Mesendoderm (in vitro differentiated cells): ENCODE measurements at regions not wholly inside any gene's neighbourhood (a gene's known extent, or its start where the extent isn't known, plus 50 kb on each side); places are given as distances from the start of the nearest gene placed in this dataset.

Experiments
- DNase-seq: peaks from one replicate; pipeline ENCODE4 v3.0.0; 2013
- H2AK5ac ChIP-seq: 2 replicates; pipeline ENCODE4 v1.6.1; 2013; ENCODE audit warnings: low read length, inconsistent platforms
- H2BK120ac ChIP-seq: 2 replicates; pipeline ENCODE4 v1.6.1; 2013; ENCODE audit warnings: low read depth, mild to moderate bottlenecking, low read length, moderate library complexity, mixed read lengths
- H2BK15ac ChIP-seq: replicated peaks from 2 replicates; pipeline ENCODE4 v1.6.1; 2013; ENCODE audit warnings: low read depth, mild to moderate bottlenecking, moderate library complexity
- H2BK5ac ChIP-seq: 2 replicates; pipeline ENCODE4 v1.6.1; 2013; ENCODE audit warnings: low read length, inconsistent platforms
- H3K18ac ChIP-seq: 2 replicates; pipeline ENCODE4 v1.6.1; 2013; ENCODE audit warnings: mild to moderate bottlenecking, low read length, mixed read lengths
- H3K23ac ChIP-seq: one replicate; pipeline ENCODE4 v1.6.1; 2013; ENCODE audit warnings: low read length
- H3K27ac ChIP-seq: 2 replicates; pipeline ENCODE4 v1.5.1; 2013; ENCODE audit warnings: low read depth, mild to moderate bottlenecking, inconsistent platforms, low read length, moderate library complexity
- H3K27me3 ChIP-seq: 2 replicates; pipeline ENCODE4 v1.6.1; 2013; ENCODE audit warnings: low read length, control low read depth, mild to moderate bottlenecking, inconsistent platforms; ENCODE audit not compliant: insufficient read depth, poor library complexity
- H3K36me3 ChIP-seq: 2 replicates; pipeline ENCODE4 v1.6.1; 2013; ENCODE audit warnings: low read length, inconsistent platforms; ENCODE audit not compliant: control insufficient read depth, insufficient read depth
- H3K4ac ChIP-seq: one replicate; pipeline ENCODE4 v1.6.1; 2013; ENCODE audit warnings: low read depth, mild to moderate bottlenecking, low read length, moderate library complexity
- H3K4me1 ChIP-seq: 2 replicates; pipeline ENCODE4 v1.6.1; 2013; ENCODE audit warnings: low read depth, low read length, inconsistent platforms; ENCODE audit not compliant: control insufficient read depth
- H3K4me2 ChIP-seq: 2 replicates; pipeline ENCODE4 v1.6.1; 2013; ENCODE audit warnings: low read length
- H3K4me3 ChIP-seq: 2 replicates; pipeline ENCODE4 v1.5.1; 2013; ENCODE audit warnings: mild to moderate bottlenecking, low read length
- H3K56ac ChIP-seq: one replicate; pipeline ENCODE4 v1.6.1; 2013; ENCODE audit warnings: low read length
- H3K79me1 ChIP-seq: 2 replicates; pipeline ENCODE4 v1.6.1; 2013; ENCODE audit warnings: low read length, inconsistent platforms
- H3K79me2 ChIP-seq: 2 replicates; pipeline ENCODE4 v1.6.1; 2013; ENCODE audit warnings: mild to moderate bottlenecking, low read length; ENCODE audit not compliant: control insufficient read depth, insufficient read depth
- H3K9ac ChIP-seq: 2 replicates; pipeline ENCODE4 v1.6.1; 2013; ENCODE audit warnings: low read length, inconsistent platforms
- H4K5ac ChIP-seq: one replicate; pipeline ENCODE4 v1.6.1; 2013; ENCODE audit warnings: low read length
- H4K8ac ChIP-seq: one replicate; pipeline ENCODE4 v1.6.1; 2013; ENCODE audit warnings: low read depth, mild to moderate bottlenecking, control low read depth, low read length, moderate library complexity
- WGBS: extraction: QIAGEN DNeasy Blood & Tissue Kit; methylation state at CpG from one replicate; pipeline ENCODE4 v1.1.7; 2013; ENCODE audit warnings: low lambda C conversion rate, missing lambda C conversion rate; ENCODE audit not compliant: insufficient coverage; ENCODE audit errors: extremely low coverage; 5-methylcytosine and 5-hydroxymethylcytosine counted together

DNA sequence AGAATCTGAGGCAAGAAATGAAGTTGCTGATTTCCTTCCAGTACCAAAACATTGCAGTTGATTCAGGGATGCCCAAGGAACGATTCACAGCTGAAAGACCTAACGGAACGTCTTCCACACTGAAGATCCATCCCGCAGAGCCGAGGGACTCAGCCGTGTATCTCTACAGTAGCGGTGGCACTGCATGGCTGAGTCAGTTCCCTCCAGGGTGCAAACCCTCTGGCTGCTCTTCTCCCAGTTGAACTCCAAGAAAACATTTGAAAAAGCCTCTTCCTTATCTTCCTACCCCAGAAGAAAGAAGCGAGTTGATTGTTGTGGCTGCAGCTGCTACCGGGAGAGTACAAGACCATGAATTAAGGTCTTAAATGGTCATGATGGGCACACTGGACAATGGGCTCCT is 147.1 kb upstream of the PRSS1 start:
- Histone ChIP-seq H3K4ac (no peak overlapping the region), H2AK5ac (no peak overlapping the region), H3K9ac (no peak overlapping the region), H3K23ac (no peak overlapping the region), H3K56ac (no peak overlapping the region), H2BK5ac (no peak overlapping the region), H4K8ac (no peak overlapping the region), H3K27me3 (no peaks in the 10 kb centered on the region), H3K4me3 (no peak overlapping the region), H3K4me2 (no peak overlapping the region), H2BK15ac (no peak overlapping the region), H3K4me1 (no peaks in the 10 kb centered on the region), H3K79me1 (no peaks in the 10 kb centered on the region), H2BK120ac (no peak overlapping the region), H4K5ac (no peak overlapping the region), H3K36me3 (no peaks in the 10 kb centered on the region), H3K27ac (no peak overlapping the region), H3K79me2 (no peaks in the 10 kb centered on the region), H3K18ac (no peak overlapping the region)
- DNase-seq: no peak
- no CpG with 5 or more reads among the region's 9 CpGs for WGBS

DNA sequence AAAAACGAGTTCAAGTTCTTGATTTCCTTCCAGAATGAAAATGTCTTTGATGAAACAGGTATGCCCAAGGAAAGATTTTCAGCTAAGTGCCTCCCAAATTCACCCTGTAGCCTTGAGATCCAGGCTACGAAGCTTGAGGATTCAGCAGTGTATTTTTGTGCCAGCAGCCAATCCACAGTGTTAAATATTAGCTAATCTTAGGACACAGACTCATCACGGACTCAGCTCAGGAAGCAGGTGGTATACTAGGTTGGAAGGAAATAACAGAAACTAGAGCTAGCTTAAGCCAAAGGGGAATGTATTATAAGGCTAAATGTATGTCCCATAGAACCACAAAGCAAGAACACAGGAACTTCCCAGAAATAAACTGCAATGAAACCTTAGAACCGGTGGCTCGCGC is 151.0 kb upstream of the PRSS1 start:
- H2AK5ac ChIP-seq: no peak overlapping the region
- WGBS: no CpG with 5 or more reads among the region's 6 CpGs

DNA sequence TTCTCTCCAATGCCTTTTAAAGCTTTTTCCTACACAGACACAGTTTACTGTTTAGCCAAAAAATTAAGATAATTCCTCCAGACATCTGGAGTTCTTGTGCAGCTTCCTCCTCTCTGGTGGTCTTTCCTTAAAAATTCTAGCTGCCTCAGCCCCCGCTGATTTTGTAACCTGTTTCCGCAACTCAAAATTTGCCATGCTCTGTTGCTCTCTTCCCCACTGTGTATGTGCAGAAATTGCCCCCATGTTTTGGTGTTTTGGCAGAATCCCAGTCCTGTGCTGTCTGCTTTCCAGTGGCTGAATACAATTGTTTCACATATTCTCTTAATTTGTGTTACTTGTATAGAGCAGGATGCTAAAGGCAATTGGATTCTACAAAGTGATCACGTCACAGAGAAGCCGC is 151.7 kb upstream of the PRSS1 start:
- no CpG with 5 or more reads among the region's 4 CpGs for WGBS

More for the DNA sequence above, 151.0 kb upstream of the PRSS1 start:
- no peak overlapping the region for H4K8ac ChIP-seq
- no peak overlapping the region for H3K18ac ChIP-seq
- H3K4me1 ChIP-seq: no peaks in the 10 kb centered on the region
- no peak overlapping the region for H3K23ac ChIP-seq
- H3K27me3 ChIP-seq: no peaks in the 10 kb centered on the region
- no peak for DNase-seq
- no peak overlapping the region for H3K27ac ChIP-seq
- H2BK5ac ChIP-seq: no peak overlapping the region
- no peaks in the 10 kb centered on the region for H3K79me2 ChIP-seq
- H4K5ac ChIP-seq: no peak overlapping the region
- no peak overlapping the region for H3K4me2 ChIP-seq
- no peak overlapping the region for H2BK15ac ChIP-seq
- no peak overlapping the region for H3K9ac ChIP-seq
- H3K79me1 ChIP-seq: no peaks in the 10 kb centered on the region
- no peak overlapping the region for H3K56ac ChIP-seq
- no peak overlapping the region for H3K4ac ChIP-seq
- no peaks in the 10 kb centered on the region for H3K36me3 ChIP-seq
- no peak overlapping the region for H2BK120ac ChIP-seq
- H3K4me3 ChIP-seq: no peak overlapping the region

DNA sequence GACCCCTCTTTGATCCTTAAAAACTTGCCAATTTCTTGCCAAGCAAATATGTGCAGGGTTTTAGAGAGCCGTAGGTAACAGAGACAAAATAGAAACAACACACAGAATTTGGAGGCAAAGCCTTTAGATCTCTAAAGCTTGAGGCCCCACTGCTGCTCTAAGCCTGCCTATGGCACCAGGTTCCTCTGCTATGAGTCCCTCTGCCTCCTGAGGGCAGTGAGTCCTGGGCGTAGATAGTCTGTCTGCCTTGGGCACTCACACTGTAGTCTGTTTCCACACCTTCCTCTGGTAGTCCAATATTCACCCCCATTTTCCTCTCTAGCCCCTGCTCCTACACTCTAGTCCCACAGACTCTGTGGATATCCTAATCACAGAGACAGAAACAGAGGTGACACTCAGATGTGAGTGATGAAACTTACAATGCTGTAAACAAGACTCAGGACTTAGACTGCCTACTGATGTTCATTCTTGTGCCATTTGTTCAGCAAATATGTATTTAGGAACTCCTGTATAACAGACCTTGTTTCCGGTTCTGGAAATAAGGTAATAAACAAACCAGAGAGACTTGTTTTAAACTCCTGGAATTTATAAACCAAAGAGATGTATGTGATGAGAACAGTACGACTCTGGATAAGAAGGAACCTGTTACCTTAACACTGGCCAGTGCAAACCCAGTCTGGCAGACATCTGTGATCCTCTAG is 153.3 kb upstream of the PRSS1 start:
- Histone ChIP-seq H2AK5ac (no peak overlapping the region), H3K27ac (no peak overlapping the region), H3K18ac (no peak overlapping the region), H4K5ac (no peak overlapping the region), H3K56ac (no peak overlapping the region), H3K4me2 (no peak overlapping the region), H3K79me2 (no peaks in the 10 kb centered on the region), H2BK5ac (no peak overlapping the region), H2BK120ac (no peak overlapping the region), H3K79me1 (no peaks in the 10 kb centered on the region), H3K36me3 (no peaks in the 10 kb centered on the region), H3K9ac (no peak overlapping the region), H2BK15ac (no peak overlapping the region), H3K27me3 (no peaks in the 10 kb centered on the region), H4K8ac (no peak overlapping the region), H3K4ac (no peak overlapping the region), H3K4me3 (no peak overlapping the region), H3K23ac (no peak overlapping the region), H3K4me1 (no peaks in the 10 kb centered on the region)
- no CpG with 5 or more reads among the region's 4 CpGs for WGBS
- DNase-seq: no peak

More for the DNA sequence above, 151.7 kb upstream of the PRSS1 start:
- Histone ChIP-seq H3K4me2 (no peak overlapping the region), H4K5ac (no peak overlapping the region), H2BK120ac (no peak overlapping the region), H3K18ac (no peak overlapping the region), H3K4me1 (no peaks in the 10 kb centered on the region), H3K56ac (no peak overlapping the region), H2AK5ac (no peak overlapping the region), H4K8ac (no peak overlapping the region), H2BK5ac (no peak overlapping the region), H3K79me1 (no peaks in the 10 kb centered on the region), H3K4me3 (no peak overlapping the region), H3K27ac (no peak overlapping the region), H3K27me3 (no peaks in the 10 kb centered on the region), H3K36me3 (no peaks in the 10 kb centered on the region), H3K9ac (no peak overlapping the region), H3K4ac (no peak overlapping the region), H3K79me2 (no peaks in the 10 kb centered on the region), H3K23ac (no peak overlapping the region), H2BK15ac (no peak overlapping the region)
- DNase-seq: no peak

DNA sequence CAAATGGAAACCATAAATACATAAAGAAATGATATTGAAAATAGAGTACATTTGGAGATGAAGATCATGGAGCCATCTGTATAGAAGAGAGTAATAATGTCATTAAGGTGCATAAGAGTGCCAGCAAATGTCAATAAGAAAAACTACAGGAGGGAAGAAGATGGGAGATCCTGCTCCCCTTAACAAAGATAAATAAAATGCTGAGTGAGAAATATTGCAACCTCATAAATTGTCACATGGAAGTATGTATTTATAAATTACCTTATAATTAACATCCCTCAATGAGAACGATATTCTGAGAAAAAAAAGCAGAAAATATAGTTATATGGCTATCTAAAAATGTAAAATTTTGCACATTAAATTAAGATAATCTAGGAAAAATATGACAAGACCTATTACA is 155.2 kb upstream of the PRSS1 start:
- Histone ChIP-seq H2AK5ac (no peak overlapping the region), H2BK15ac (no peak overlapping the region), H3K27ac (no peak overlapping the region), H3K4me2 (no peak overlapping the region), H4K8ac (no peak overlapping the region), H4K5ac (no peak overlapping the region), H3K4me3 (no peak overlapping the region), H2BK5ac (no peak overlapping the region), H3K27me3 (no peaks in the 10 kb centered on the region), H3K36me3 (no peaks in the 10 kb centered on the region), H3K79me1 (no peaks in the 10 kb centered on the region), H3K4me1 (no peaks in the 10 kb centered on the region), H3K4ac (no peak overlapping the region), H3K9ac (no peak overlapping the region), H3K56ac (no peak overlapping the region), H3K23ac (no peak overlapping the region), H2BK120ac (no peak overlapping the region), H3K79me2 (no peaks in the 10 kb centered on the region), H3K18ac (no peak overlapping the region)
- DNase-seq: no peak
- WGBS: no CpG with 5 or more reads among the region's 1 CpG

DNA sequence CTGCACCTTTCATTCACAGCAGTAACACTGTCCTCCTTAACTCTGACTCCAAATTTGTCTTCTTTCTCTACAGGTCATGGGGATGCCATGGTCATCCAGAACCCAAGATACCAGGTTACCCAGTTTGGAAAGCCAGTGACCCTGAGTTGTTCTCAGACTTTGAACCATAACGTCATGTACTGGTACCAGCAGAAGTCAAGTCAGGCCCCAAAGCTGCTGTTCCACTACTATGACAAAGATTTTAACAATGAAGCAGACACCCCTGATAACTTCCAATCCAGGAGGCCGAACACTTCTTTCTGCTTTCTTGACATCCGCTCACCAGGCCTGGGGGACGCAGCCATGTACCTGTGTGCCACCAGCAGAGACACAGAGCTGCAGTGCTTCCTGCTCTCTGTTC is 156.2 kb upstream of the PRSS1 start:
- no peak overlapping the region for H3K27ac ChIP-seq
- no peaks in the 10 kb centered on the region for H3K4me1 ChIP-seq
- H3K79me1 ChIP-seq: no peaks in the 10 kb centered on the region
- no peaks in the 10 kb centered on the region for H3K36me3 ChIP-seq
- H2BK15ac ChIP-seq: no peak overlapping the region
- no peak for DNase-seq
- no CpG with 5 or more reads among the region's 4 CpGs for WGBS
- H3K79me2 ChIP-seq: no peaks in the 10 kb centered on the region
- H3K4me2 ChIP-seq: no peak overlapping the region
- H3K27me3 ChIP-seq: no peaks in the 10 kb centered on the region
- H3K18ac ChIP-seq: no peak overlapping the region
- no peak overlapping the region for H2BK120ac ChIP-seq
- no peak overlapping the region for H3K4me3 ChIP-seq
- H3K56ac ChIP-seq: no peak overlapping the region
- H3K9ac ChIP-seq: no peak overlapping the region
- no peak overlapping the region for H4K5ac ChIP-seq
- H2AK5ac ChIP-seq: no peak overlapping the region
- H2BK5ac ChIP-seq: no peak overlapping the region
- H4K8ac ChIP-seq: no peak overlapping the region
- H3K23ac ChIP-seq: no peak overlapping the region
- H3K4ac ChIP-seq: no peak overlapping the region
